GM19468 (cell line): ENCODE measurements at regions not wholly inside any gene's neighbourhood (a gene's known extent, or its start where the extent isn't known, plus 50 kb on each side); places are given as distances from the start of the nearest gene placed in this dataset.
"Not testable (repeated sequence)": the region's sequence is repeated elsewhere in the genome, so short reads cannot be mapped to it uniquely, and the experiment has no call there.

Experiments
- ATAC-seq: cut with Tn5 transposase; IDR thresholded peaks from one replicate; pipeline ENCODE4 v1.9.1; 2021; ENCODE audit warnings: mild to moderate bottlenecking, moderate library complexity, moderate number of reproducible peaks; ENCODE audit not compliant: unreplicated experiment; ENCODE audit errors: extremely low read depth

GRCh38 chr10:118805146-118805545 is 50.4 kb upstream of the CACUL1 start:
- no peak for ATAC-seq

GRCh38 chr10:118807512-118808305 is 52.9 kb upstream of the CACUL1 start:
- ATAC-seq, result no peak

GRCh38 chr10:118808601-118809356 is 54.0 kb upstream of the CACUL1 start:
- ATAC-seq, result no peak

GRCh38 chr10:118809357-118810220 is 54.8 kb upstream of the CACUL1 start:
- no peak for ATAC-seq

GRCh38 chr10:118810796-118811505 is 56.2 kb upstream of the CACUL1 start:
- no peak for ATAC-seq

- ATAC-seq, result no peak
These were observed 57.1 kb upstream of the CACUL1 start for GRCh38 chr10:118811675-118812392.

GRCh38 chr10:118812393-118812740 is 57.6 kb upstream of the CACUL1 start:
- ATAC-seq, result no peak

- ATAC-seq, result not testable (repeated sequence)
These were observed 58.2 kb upstream of the CACUL1 start for GRCh38 chr10:118813001-118813400.

- no peak for ATAC-seq
These were observed 61.9 kb upstream of the CACUL1 start for GRCh38 chr10:118816471-118817168.

- ATAC-seq, result no peak
These were observed 62.7 kb upstream of the CACUL1 start for GRCh38 chr10:118817328-118818068.

GRCh38 chr10:118818621-118819221 is 64.0 kb upstream of the CACUL1 start:
- ATAC-seq, result no peak

- no peak for ATAC-seq
These were observed 65.8 kb upstream of the CACUL1 start for GRCh38 chr10:118820326-118821116.

GRCh38 chr10:118823256-118823907 is 68.6 kb upstream of the CACUL1 start:
- no peak for ATAC-seq

- no peak for ATAC-seq
These were observed 72.3 kb upstream of the CACUL1 start for GRCh38 chr10:118827053-118827452.

- no peak for ATAC-seq
These were observed 72.8 kb upstream of the CACUL1 start for GRCh38 chr10:118827466-118828155.

- ATAC-seq, result no peak
These were observed 77.5 kb upstream of the CACUL1 start for GRCh38 chr10:118832241-118832651.
